SKM-1 treated with dmso at 0.1 percent for 144 hours (cell line): ENCODE measurements at regions not wholly inside any gene's neighbourhood (a gene's known extent, or its start where the extent isn't known, plus 50 kb on each side); places are given as distances from the start of the nearest gene placed in this dataset.
A peak's percentile ranks its signal among the peaks of the same experiment; 100 is the strongest.

Experiments used
- DNase-seq: peaks from one replicate; lab custom pipeline; 2025; ENCODE audit not compliant: unreplicated experiment; lab: John Stamatoyannopoulos, UW

DNA sequence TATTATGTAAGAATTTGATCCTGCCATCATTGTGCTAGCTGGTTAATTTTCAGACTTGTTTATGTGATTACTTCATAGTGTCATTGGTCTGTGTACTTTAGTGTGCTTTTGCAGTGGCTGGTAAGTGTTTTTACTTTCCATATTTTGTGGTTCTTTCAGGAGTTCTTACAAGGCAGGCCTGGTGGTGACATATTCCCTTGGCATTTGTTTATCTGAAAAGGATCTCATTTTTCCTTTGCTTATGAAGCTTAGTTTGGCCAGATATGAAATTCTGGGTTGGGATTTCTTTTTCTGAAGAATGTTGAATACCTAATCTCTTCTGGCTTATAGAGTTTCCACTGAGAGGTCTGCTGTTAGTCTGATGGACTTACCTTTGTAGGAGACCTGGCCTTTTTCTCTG, 72.8 kb upstream of the MC4R start:
- no peak for DNase-seq

DNA sequence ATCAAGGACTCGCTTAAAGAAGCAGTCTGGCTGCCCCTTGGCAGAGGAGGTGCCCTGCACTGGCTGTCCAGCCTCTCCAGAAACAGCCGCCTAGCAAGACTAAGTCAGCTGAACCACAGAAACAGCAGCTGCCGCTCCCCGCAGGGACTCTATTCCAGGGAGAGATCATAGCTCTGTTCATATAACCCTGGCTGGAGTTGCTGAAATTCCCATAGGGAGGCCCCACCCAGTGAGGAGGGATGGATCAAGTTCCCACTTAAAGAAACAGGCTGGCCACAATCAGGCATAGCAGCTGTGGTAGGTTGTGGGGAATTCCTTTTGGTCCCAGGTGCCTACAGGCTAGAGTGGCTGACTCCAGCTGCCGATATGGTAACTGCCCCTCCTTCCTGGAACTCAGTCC, 74.2 kb upstream of the MC4R start:
- DNase-seq = no peak

DNA sequence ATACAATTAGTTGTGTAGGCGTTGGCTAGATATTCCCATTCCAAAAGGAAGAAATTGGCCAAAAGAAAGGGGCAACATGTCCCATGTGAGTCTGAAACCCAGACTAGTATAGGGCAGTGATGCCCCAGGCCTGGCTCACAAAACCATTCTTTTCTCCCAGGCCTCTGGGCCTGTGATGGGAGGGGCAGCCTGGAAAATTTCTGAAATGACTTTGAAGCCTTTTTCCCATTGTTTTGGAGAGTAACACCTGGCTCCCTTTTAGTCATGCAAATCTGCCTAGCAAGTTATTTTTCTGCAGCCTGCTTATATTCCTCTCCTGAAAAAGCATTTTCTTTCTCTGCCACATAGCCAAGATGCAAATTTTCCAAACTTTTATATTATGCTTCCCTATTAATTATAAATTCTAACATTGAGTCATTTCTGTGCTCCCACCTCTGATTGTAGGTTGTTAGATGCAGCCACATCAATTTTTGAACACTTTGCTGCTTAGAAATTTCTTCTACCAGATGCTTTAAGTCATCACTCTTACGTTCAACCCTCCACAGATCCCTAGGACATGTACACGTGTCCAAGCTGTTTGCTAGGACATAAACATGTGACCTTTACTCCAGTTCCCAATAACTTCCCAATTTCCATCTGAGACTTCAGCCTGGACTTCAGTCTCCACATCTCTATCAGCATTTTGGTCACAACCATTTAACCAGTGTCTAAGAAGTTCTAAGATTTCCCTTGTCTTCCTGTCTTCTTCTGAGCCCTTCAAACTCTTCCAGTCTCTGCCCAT, 76.1 kb upstream of the MC4R start:
- DNase-seq = no peak

DNA sequence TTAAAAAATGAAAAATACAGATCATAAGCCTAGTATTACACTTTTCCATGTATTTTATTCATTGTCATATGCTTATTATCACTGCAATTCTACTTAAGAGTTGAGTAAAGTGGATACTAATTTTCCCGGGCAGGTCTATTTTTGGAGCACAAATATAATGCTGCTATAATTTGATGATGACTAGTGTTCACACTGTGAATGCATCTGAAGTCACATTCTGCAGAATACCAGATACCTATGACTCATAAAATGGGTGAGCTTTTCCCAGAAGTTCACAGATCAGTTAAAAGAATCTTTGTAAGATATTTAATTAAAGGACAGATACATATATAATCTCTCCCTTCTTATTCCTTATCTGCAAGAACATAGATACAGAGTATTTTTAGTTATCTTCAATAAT, 79.8 kb upstream of the MC4R start:
- no peak for DNase-seq

DNA sequence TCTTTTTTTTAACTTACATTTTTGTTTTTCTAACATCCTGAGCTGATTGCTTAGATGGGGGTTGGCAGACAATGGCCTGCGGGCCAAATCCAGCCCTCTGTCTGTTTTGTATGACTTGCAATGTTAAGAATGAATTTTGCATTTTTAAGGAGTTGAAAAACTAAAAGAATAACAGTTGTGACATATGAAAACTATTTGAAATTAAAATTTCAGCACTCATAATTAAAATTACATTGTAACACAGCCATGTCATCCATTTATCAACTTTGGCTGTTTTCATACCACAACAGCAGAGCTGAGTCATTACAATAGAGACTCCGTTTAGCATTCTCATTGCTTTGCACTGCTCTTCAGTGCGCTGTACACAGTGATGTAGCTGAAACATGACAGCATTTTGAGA, 94.1 kb upstream of the MC4R start:
- DNase-seq = no peak

DNA sequence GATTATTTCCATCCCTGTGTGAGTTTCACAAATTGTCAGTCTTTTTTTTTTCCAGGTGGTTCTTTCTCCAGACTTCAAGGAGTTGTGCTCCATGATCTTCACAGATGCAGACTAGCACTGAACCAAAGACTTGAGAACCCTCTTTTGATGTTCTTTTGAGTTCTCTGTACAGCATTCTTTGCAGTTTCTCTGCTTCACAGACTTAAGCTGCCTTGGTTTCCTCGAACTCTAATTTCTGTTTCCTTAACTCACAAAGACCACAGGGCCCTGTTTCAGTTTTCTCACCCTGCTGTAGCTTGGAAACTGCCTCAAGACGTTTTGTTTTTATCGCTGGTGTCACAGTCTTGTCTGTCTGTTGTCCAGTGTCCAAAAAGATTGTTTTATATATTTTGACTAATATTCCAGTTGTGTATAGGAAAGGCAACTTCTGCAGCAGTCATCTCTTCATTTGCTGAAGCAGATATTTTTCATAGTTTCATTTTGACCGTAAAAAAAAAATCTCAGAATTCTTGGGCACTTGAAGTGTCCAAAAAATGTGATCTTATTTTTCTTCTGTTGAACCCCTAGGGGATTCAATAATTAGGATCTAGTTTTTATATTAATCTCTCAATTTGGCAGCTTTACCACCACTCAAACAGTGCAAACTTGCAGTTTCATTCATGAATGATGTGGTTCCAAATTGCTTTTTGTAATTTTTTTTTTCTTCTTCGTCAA, 97.0 kb upstream of the MC4R start:
- DNase-seq = no peak

DNA sequence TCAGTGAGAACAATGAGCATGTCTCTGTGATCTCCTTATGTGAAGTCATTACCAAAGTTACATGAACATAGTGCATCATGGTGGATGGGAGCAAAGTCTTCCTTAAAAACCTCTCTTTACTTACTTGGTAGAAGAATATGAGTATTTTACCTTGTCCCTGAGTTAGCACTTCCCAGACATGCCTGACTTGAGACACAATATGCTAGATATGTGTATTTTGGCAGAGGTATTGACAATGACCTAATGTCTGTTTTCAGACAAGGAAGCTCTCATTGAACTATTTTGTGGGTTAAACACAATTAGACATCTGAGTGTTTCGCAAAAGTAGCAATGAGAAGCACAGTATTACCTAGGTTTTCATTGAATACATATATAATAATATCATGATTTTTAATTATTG, 99.1 kb upstream of the MC4R start:
- DNase-seq = no peak

DNA sequence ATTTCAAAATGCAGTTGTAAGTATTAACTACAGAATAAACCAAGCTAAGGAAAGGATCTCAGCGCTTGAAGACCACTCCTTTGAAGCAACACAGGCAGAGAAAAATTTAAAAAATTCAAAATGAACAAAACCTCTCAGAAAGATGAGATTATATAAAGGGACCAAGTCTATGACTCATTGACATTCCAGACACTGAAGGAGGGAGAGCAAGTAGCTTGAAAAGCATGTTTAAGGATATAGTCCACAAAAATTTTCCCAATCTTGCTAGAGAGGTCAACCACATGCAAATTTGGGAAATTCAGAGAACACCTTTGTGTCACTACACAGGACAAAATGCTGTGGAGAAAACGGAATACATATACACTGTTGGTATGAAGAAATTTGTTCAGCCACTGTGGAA, 112.6 kb upstream of the MC4R start:
- no peak for DNase-seq

DNA sequence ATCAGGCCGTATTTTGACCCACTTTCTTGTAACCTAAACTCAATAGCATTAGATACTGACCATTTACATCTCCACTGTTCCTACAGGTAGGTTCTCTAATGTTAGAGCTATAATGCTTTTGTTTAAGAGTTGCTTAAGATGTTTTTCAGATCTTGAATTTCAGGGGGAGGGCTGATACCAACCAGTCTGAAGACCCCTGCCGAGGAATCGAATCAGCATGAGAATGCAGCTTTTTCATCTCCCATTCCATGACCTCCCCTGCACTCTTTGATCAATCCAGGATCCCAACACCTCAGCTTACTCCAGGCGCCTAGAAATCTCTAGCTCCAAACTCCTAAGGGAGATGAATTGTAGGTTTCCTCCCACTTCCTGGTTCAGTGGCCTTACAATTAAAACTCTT, 120.5 kb upstream of the MC4R start:
- DNase-seq = no peak

DNA sequence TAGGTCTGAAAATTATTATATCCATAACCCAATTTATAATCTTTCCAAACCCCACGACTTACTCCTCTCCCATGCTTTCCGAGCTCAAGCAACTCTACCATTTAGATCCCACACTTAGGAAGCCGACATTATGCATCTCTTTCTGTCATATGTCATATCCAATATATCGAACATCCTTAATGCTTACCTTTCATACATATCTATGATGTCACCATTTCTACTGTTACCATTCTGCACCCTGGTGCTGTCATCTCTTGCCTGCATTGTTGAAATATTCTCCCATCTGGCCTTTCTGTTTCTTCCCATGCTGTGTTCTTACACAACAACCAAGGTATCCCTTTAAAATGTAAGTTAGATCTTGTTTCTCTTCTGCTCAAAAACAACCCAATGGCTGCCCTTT, 127.1 kb upstream of the MC4R start:
- DNase-seq = no peak

DNA sequence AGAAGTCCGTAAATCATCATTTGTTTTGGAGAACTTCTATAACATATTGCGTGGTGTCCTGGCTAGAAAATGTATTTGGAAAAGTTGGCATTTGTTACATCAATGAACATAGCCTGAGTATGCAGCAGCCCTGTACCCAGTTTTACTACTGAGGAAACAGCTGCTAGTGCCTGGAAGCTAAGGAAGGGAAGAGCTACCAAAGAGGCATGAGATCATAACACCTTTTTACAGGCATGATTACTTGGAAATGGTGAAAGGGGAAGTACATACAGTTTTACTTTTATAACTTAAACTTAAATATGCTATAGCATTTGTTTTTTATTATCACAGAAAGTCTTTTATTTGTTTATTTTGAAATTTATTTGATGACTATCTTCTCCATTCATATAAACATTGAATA, 128.4 kb upstream of the MC4R start:
- no peak for DNase-seq

DNA sequence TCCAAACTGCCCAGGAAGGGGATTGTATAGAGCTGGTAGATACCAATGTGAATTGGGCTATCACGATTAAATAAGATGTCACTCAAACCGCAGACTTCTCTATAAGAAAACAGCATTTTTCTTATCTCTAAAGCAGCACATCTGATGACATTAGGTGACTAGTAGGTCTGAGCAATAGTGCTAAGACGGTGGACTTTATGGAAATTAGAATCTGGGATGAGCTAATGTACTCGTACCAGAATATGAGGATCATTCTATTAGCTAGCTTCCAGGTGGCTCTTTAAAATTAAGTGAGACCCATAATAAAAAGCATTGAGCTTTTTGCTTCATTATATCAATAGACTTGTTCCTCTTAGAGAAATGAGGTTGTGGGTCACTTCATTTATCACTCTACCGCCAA, 130.0 kb upstream of the MC4R start:
- DNase-seq = no peak

DNA sequence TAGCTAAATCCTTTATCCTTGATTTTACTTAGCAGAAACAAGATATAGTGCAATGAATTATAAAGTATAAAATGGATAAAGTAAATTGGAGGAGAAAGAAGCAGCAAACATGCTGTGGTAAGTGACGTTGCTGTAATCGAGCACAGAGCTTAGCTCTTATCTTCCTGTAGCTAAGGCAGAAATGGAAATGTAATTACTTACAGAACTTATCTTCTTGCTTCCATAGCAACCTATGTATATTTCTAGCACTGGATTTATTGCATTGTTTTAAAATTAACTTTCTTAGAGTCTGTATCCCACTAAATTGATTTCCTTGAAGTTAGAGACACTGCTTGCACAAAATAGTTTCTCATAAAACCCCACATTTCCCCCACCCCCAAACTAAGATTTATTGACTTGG, 130.6 kb upstream of the MC4R start:
- no peak for DNase-seq

DNA sequence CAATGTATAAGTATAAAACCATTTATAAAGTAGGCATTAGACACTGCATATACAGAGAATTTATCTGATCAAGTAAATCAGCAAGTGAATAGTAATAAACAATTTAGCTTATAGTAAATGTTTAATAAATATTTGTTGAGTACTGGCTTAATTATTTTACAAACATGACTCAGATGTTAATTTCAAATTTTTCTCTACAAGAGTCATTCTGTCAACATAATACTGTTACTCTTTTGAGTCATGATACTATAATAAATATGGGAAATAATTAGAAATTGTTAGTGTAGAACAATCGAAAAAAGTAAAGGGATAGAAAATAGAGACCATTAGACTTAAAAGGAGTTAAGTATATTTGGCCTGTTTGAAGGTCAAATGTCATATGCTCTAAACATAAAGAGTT, 133.6 kb upstream of the MC4R start:
- no peak for DNase-seq

DNA sequence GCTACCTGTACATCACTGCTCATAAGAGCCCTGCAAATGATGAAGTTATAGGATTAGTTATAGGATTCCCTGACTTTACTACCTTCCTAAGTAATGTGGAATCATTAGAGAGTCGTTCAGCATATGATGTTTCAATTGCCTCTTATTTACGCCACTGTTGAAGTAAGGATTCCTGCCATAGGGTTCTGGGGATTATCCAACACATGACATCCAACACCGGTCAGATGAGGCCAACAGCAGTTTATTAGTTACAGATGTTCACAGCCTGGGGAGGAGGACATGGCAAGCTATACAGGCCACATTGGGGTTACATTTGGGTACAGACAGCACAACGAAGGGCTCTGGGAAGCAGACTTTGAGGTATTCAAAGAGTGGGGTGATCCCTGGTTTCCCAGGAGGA, 134.1 kb upstream of the MC4R start:
- no peak for DNase-seq

DNA sequence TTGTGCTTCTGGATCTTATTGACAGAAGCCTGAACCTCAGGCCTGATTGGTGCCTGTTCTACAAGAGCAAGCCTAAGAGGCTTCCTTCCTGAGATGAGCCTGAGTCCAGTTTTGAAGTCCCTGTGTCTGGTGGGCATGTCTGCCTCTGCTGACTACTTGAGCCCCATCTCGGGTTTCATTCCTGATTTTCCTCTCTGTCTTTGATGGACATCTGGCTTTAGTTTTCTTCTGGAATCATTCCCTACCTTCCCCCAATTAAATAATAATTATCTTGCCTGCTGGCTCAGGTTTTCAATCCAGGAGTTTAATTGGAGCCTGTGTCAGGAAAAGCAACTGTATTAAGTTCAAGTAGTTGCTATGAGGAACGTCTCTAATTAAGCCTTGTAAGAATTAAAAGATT, 135.5 kb upstream of the MC4R start:
- no peak for DNase-seq

DNA sequence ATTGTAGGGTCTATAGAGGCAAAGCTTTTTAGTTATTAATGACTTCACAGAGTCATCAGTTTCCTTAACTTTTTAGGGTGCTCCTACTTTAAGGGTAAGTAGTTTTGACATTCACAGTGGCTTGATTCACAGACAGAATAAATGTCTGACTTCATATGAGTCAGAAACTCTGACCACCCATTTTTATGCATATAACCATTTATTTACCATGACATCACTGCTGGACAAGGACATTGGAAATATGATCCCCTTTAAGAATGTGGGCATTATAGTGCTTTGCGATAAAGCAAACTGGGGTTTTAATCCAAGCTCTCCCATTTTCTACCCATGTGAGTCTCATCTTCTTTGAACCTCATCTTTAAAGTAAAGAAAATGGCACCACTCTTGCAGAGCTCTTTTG, 162.0 kb upstream of the MC4R start:
- DNase-seq = no peak

DNA sequence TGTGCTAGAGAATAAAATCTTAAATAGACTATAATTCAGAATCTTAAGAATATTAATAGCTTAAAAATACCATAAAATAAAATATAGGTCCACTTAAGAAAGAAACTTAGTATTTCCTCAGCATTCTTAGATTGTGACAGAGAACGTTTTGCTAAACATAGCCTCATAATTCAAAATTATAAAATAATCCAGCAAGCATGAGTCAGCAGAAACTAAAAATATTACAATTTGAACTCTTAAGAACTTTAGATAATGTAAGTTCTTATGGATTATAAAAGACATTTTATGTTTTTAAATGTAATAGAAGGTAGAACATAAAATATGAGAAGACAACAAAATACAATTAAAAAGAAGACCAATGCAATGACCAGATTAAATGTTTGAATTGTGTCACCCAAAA, 164.5 kb upstream of the MC4R start:
- DNase-seq = no peak

DNA sequence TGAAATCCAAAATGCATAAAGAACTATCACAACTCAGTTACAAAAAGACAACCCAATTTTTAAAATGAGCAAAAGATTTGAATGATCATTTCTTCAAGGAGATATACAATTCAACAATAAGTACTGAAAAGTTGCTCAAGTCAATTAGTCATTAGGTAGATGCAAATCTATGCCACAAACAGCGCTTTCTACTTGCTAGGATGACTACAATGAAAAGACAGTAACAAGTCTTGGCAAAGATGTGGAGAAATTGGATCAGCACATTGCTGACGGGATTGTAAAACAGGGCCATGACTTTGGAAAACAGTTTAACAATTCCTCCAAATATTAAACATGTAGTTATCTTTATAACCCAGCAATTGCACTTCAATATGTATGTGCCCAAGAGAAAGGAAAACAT, 166.3 kb upstream of the MC4R start:
- no peak for DNase-seq

DNA sequence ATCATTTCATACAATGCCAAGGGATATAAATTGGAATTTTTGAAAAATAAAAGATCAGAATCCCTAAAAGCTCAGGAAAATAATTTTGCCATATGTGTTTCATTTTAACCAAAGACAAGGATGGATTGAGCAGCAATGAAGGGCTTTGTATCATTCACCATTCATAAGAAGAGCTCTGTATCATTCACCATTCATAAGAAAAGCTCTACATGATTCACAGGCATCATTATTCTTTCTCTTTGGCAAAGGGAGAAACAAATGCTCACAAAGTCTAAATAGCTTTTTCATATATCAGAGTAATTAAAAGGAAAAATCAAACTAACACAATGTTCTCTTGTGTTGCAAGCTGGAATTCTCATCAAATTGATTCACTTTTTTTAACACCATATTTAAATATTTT, 169.1 kb upstream of the MC4R start:
- no peak for DNase-seq

DNA sequence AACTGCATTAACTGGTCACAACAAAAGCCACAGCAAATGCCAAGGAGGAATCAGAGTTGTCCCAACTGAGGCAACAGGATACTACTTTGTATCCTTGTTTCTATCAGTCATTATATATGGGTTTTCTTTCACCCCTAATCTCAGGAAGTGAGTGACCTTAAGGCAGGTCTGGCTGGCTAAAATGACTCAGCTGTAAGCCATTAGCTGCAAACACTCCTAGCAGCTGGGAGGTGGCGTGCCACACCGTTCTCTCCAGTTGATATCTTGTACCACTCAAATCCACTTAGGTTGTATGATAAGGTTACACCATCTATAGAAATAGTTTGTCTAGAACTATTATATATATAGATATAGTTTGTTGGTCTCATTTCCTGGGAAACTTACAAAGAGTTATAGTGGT, 171.1 kb upstream of the MC4R start:
- DNase-seq = no peak

DNA sequence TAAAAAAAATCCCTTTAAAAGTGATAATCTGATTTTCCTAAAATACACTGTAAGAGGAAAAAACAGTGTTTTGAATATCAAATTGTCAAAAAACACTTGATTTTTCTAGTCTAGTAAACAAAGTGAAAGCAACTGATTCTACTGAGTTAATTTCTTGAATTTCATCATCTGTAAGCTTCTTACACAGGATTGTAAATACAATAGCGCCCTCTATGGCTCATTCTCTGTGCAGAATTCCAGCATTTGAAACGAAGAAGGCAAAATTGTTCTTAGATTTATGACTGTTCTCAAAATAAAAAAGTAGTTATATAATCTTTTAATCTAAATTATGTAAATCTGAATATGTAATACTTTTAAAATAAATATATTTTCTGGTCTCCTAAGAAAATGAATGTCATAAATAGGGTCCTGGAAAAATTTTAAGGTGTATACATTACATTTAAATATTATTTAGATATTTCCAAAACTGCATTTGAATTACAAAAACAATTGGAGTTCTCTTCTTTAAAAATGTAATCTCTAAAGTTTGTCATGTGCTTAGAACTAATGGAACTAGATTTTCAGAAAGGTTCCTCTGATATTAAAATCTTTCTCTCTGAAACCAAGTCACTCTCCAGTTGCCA, 176.9 kb upstream of the MC4R start:
- peak; percentile 75 for DNase-seq

DNA sequence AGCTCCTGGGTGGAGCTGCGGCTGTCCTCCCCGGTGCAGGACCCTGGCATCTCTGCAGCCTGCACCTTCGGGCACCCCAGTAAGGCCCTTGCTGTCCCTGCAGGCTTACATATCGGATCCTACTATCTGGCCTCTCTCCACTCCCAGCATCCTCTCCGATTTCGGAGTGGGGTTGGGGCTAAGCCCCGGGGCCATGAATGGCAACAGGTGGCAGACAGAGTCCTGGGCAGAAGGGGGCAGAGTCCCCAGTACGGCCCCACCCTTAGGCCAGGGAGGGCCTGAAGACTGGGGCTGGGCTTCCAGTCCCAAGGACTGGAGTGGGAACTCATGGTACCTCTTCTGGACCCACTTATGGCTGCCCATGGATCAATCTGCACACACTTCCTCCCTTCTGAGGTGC, 180.4 kb upstream of the MC4R start:
- DNase-seq = no peak
